WTC11 (cell line): ENCODE measurements at regions not wholly inside any gene's neighbourhood (a gene's known extent, or its start where the extent isn't known, plus 50 kb on each side); places are given as distances from the start of the nearest gene placed in this dataset.

Experiments used
- CTCF ChIP-seq: fragments of 200-600 bp; IDR thresholded peaks from 2 replicates; pipeline ENCODE4 v1.8.0; 2022; ENCODE audit warnings: antibody characterized with exemption
- ETV6 ChIP-seq: sonication (generic); formaldehyde crosslinking; IDR thresholded peaks from 2 replicates; pipeline ENCODE4 v1.8.1; 2022; ENCODE audit warnings: mild to moderate bottlenecking, missing genetic modification reagents
- GRHL2 ChIP-seq: fragments of 250-450 bp; sonication (Bioruptor Pico); IDR thresholded peaks from 2 replicates; pipeline ENCODE4 v1.8.0; 2022; ENCODE audit warnings: mild to moderate bottlenecking, moderate library complexity; ENCODE audit not compliant: insufficient replicate concordance, severe bottlenecking
- JUN ChIP-seq: sonication (generic); formaldehyde crosslinking; IDR thresholded peaks from 2 replicates; pipeline ENCODE4 v1.8.0; 2023; ENCODE audit warnings: mild to moderate bottlenecking, missing genetic modification reagents
- MAX ChIP-seq: sonication (generic); formaldehyde crosslinking; IDR thresholded peaks from 2 replicates; pipeline ENCODE4 v1.8.0; 2022; ENCODE audit warnings: mild to moderate bottlenecking, missing genetic modification reagents
- MYBL2 ChIP-seq: sonication (generic); formaldehyde crosslinking; IDR thresholded peaks from 2 replicates; pipeline ENCODE4 v1.8.1; 2023; ENCODE audit warnings: mild to moderate bottlenecking, moderate library complexity, missing genetic modification reagents
- NFYB ChIP-seq: sonication (generic); formaldehyde crosslinking; conservative IDR thresholded peaks from 2 replicates; pipeline ENCODE4 v1.8.0; 2022; ENCODE audit warnings: low read depth, missing genetic modification reagents
- NR1H2 ChIP-seq: sonication (generic); formaldehyde crosslinking; IDR thresholded peaks from 2 replicates; pipeline ENCODE4 v1.9.0; 2021; ENCODE audit warnings: mild to moderate bottlenecking, moderate library complexity, missing genetic modification reagents
- SOX15 ChIP-seq: fragments of 250-450 bp; sonication (Bioruptor Pico); IDR thresholded peaks from 2 replicates; pipeline ENCODE4 v1.9.0; 2021; ENCODE audit warnings: mild to moderate bottlenecking
- SP1 ChIP-seq: sonication (generic); formaldehyde crosslinking; conservative IDR thresholded peaks from 2 replicates; pipeline ENCODE4 v1.8.1; 2022; ENCODE audit warnings: missing genetic modification reagents
- TF ChIP-seq, protein P1 (sequence below): sonication (generic); formaldehyde crosslinking; IDR thresholded peaks from 2 replicates; pipeline ENCODE4 v1.8.0; 2023; ENCODE audit warnings: missing genetic modification reagents
- TF ChIP-seq, protein P2 (sequence below): sonication (generic); formaldehyde crosslinking; IDR thresholded peaks from 2 replicates; pipeline ENCODE4 v1.8.1; 2023; ENCODE audit warnings: mild to moderate bottlenecking, missing genetic modification reagents, moderate library complexity
- TF ChIP-seq, protein P3 (sequence below): sonication (generic); formaldehyde crosslinking; IDR thresholded peaks from 2 replicates; pipeline ENCODE4 v1.8.1; 2022; ENCODE audit warnings: missing genetic modification reagents, borderline replicate concordance
- TF ChIP-seq, protein P4 (sequence below): fragments of 250-450 bp; sonication (Bioruptor Pico); IDR thresholded peaks from 2 replicates; pipeline ENCODE4 v1.9.0; 2021; ENCODE audit warnings: moderate library complexity, mild to moderate bottlenecking, inconsistent platforms, borderline replicate concordance

GRCh38 chrX:65601126-65601525, 66.3 kb upstream of the MSN start:
- no peak for TF ChIP-seq CTCF
- TF ChIP-seq MAX (CRISPR knock-in tag) = no peak
- TF ChIP-seq, protein P1, sequence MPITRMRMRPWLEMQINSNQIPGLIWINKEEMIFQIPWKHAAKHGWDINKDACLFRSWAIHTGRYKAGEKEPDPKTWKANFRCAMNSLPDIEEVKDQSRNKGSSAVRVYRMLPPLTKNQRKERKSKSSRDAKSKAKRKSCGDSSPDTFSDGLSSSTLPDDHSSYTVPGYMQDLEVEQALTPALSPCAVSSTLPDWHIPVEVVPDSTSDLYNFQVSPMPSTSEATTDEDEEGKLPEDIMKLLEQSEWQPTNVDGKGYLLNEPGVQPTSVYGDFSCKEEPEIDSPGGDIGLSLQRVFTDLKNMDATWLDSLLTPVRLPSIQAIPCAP (CRISPR knock-in tag) = no peak
- TF ChIP-seq NFYB = no peak
- TF ChIP-seq MYBL2 = no peak
- TF ChIP-seq ETV6 (CRISPR knock-in tag) = no peak
- no peak for TF ChIP-seq NR1H2 (CRISPR knock-in tag)
- no peak for TF ChIP-seq SP1
- TF ChIP-seq, protein P2, sequence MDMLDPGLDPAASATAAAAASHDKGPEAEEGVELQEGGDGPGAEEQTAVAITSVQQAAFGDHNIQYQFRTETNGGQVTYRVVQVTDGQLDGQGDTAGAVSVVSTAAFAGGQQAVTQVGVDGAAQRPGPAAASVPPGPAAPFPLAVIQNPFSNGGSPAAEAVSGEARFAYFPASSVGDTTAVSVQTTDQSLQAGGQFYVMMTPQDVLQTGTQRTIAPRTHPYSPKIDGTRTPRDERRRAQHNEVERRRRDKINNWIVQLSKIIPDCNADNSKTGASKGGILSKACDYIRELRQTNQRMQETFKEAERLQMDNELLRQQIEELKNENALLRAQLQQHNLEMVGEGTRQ (CRISPR knock-in tag) = no peak
- no peak for TF ChIP-seq SOX15 (CRISPR knock-in tag)
- TF ChIP-seq JUN (CRISPR knock-in tag) = no peak
- TF ChIP-seq, protein P3, sequence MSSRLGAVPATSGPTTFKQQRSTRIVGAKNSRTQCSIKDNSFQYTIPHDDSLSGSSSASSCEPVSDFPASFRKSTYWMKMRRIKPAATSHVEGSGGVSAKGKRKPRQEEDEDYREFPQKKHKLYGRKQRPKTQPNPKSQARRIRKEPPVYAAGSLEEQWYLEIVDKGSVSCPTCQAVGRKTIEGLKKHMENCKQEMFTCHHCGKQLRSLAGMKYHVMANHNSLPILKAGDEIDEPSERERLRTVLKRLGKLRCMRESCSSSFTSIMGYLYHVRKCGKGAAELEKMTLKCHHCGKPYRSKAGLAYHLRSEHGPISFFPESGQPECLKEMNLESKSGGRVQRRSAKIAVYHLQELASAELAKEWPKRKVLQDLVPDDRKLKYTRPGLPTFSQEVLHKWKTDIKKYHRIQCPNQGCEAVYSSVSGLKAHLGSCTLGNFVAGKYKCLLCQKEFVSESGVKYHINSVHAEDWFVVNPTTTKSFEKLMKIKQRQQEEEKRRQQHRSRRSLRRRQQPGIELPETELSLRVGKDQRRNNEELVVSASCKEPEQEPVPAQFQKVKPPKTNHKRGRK (CRISPR knock-in tag) = no peak
- TF ChIP-seq GRHL2 (CRISPR knock-in tag) = no peak
- TF ChIP-seq, protein P4, sequence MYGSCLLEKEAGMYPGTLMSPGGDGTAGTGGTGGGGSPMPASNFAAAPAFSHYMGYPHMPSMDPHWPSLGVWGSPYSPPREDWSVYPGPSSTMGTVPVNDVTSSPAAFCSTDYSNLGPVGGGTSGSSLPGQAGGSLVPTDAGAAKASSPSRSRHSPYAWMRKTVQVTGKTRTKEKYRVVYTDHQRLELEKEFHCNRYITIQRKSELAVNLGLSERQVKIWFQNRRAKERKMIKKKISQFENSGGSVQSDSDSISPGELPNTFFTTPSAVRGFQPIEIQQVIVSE (CRISPR knock-in tag) = no peak
